H9 (cell line): ENCODE measurements at regions not wholly inside any gene's neighbourhood (a gene's known extent, or its start where the extent isn't known, plus 50 kb on each side); places are given as distances from the start of the nearest gene placed in this dataset.

ENCODE experiments used
- DNase-seq: peaks from one replicate; pipeline ENCODE4 v3.0.0-alpha.2; 2017
- H2AFZ ChIP-seq: one replicate; pipeline ENCODE4 v1.6.1; 2013; ENCODE audit warnings: mild to moderate bottlenecking, low read length, control low read depth, moderate library complexity
- H2AK5ac ChIP-seq: 2 replicates; pipeline ENCODE4 v1.6.1; 2013; ENCODE audit warnings: low read length, control low read depth, mixed read lengths; ENCODE audit not compliant: insufficient read length
- H2BK120ac ChIP-seq: one replicate; pipeline ENCODE4 v1.6.1; 2013; ENCODE audit warnings: low read depth, mild to moderate bottlenecking, low read length, control low read depth, inconsistent platforms; ENCODE audit not compliant: poor library complexity, severe bottlenecking
- H2BK12ac ChIP-seq: 2 replicates; pipeline ENCODE4 v1.6.1; 2013; ENCODE audit warnings: low read length, control low read depth, mixed read lengths, low read depth; ENCODE audit not compliant: insufficient read length
- H2BK15ac ChIP-seq: 2 replicates; pipeline ENCODE4 v1.6.1; 2013; ENCODE audit warnings: low read depth, low read length, control low read depth
- H2BK20ac ChIP-seq: one replicate; pipeline ENCODE4 v1.6.1; 2013; ENCODE audit warnings: low read depth, mild to moderate bottlenecking, low read length, control low read depth, inconsistent platforms; ENCODE audit not compliant: poor library complexity, severe bottlenecking
- H2BK5ac ChIP-seq: 2 replicates; pipeline ENCODE4 v1.6.1; 2013; ENCODE audit warnings: low read length, control low read depth, mixed read lengths; ENCODE audit not compliant: insufficient read length
- H3K14ac ChIP-seq: 2 replicates; pipeline ENCODE4 v1.6.1; 2013; ENCODE audit warnings: low read length, control low read depth; ENCODE audit not compliant: insufficient read depth
- H3K18ac ChIP-seq: 2 replicates; pipeline ENCODE4 v1.6.1; 2013; ENCODE audit warnings: low read depth, mild to moderate bottlenecking, mixed read lengths, low read length, control low read depth; ENCODE audit not compliant: insufficient read length
- H3K23ac ChIP-seq: 2 replicates; pipeline ENCODE4 v1.6.1; 2013; ENCODE audit warnings: low read length, control low read depth, mixed read lengths, low read depth; ENCODE audit not compliant: insufficient read length
- H3K23me2 ChIP-seq: 2 replicates; pipeline ENCODE4 v1.6.1; 2013; ENCODE audit warnings: low read depth, mild to moderate bottlenecking, mixed read lengths, low read length, control low read depth; ENCODE audit not compliant: insufficient read length, poor library complexity, severe bottlenecking
- H3K27ac ChIP-seq: 2 replicates; pipeline ENCODE4 v1.5.1; 2013; ENCODE audit warnings: low read length, control low read depth, mixed read lengths, low read depth; ENCODE audit not compliant: insufficient read length
- H3K27me3 ChIP-seq: 2 replicates; pipeline ENCODE4 v1.6.1; 2013; ENCODE audit warnings: low read length, control low read depth, inconsistent platforms; ENCODE audit not compliant: insufficient read depth
- H3K4ac ChIP-seq: 2 replicates; pipeline ENCODE4 v1.6.1; 2013; ENCODE audit warnings: low read depth, mild to moderate bottlenecking, control low read depth, inconsistent platforms, low read length, moderate library complexity
- H3K4me1 ChIP-seq: 2 replicates; pipeline ENCODE4 v1.6.1; 2013; ENCODE audit warnings: low read length, control low read depth, inconsistent platforms; ENCODE audit not compliant: insufficient read depth
- H3K4me2 ChIP-seq: 2 replicates; pipeline ENCODE4 v1.6.1; 2013; ENCODE audit warnings: low read length, control low read depth, mixed read lengths; ENCODE audit not compliant: insufficient read length, insufficient read depth
- H3K56ac ChIP-seq: 2 replicates; pipeline ENCODE4 v1.6.1; 2013; ENCODE audit warnings: low read depth, mild to moderate bottlenecking, mixed read lengths, low read length, control low read depth; ENCODE audit not compliant: insufficient read length
- H3K79me1 ChIP-seq: 2 replicates; pipeline ENCODE4 v1.6.1; 2013; ENCODE audit warnings: low read depth, mild to moderate bottlenecking, moderate library complexity, low read length, control low read depth, inconsistent platforms; ENCODE audit not compliant: insufficient read depth, poor library complexity, severe bottlenecking
- H3K79me2 ChIP-seq: 2 replicates; pipeline ENCODE4 v1.6.1; 2013; ENCODE audit warnings: low read length, control low read depth, inconsistent platforms; ENCODE audit not compliant: insufficient read depth
- H3K9ac ChIP-seq: 2 replicates; pipeline ENCODE4 v1.6.1; 2013; ENCODE audit warnings: low read length, control low read depth, mixed read lengths; ENCODE audit not compliant: insufficient read length; ENCODE audit errors: extremely low read depth
- H3K9me3 ChIP-seq: one replicate; pipeline ENCODE4 v1.6.1; 2013; ENCODE audit warnings: low read depth, low read length, inconsistent platforms; ENCODE audit not compliant: control insufficient read depth
- H3T11ph ChIP-seq: one replicate; pipeline ENCODE4 v1.6.1; 2013; ENCODE audit warnings: mild to moderate bottlenecking, low read length, control low read depth, inconsistent platforms
- H4K20me1 ChIP-seq: one replicate; pipeline ENCODE4 v1.6.1; 2013; ENCODE audit not compliant: control insufficient read depth, insufficient read length, insufficient read depth
- H4K5ac ChIP-seq: 2 replicates; pipeline ENCODE4 v1.6.1; 2013; ENCODE audit warnings: low read depth, mild to moderate bottlenecking, mixed read lengths, low read length, control low read depth; ENCODE audit not compliant: insufficient read length
- H4K8ac ChIP-seq: replicated peaks from 2 replicates; pipeline ENCODE4 v1.6.1; 2013; ENCODE audit warnings: low read length, control low read depth, mixed read lengths, low read depth; ENCODE audit not compliant: insufficient read length
- H4K91ac ChIP-seq: 2 replicates; pipeline ENCODE4 v1.6.1; 2013; ENCODE audit warnings: low read depth, mild to moderate bottlenecking, moderate library complexity, mixed read lengths, low read length, control low read depth; ENCODE audit not compliant: insufficient read length
- H3K27ac Mint-ChIP-seq, 3 experiments: 2 replicates in 2 of 3; 3 replicates in 1 of 3; pipeline ENCODE4 v1.8.0; 2020 to 2021; ENCODE audit warnings: mixed read lengths in 3 of 3, mild to moderate bottlenecking in 1 of 3, moderate library complexity in 1 of 3
- H3K27me3 Mint-ChIP-seq: 2 replicates; pipeline ENCODE4 v1.8.0; 2021; ENCODE audit warnings: low read depth, mild to moderate bottlenecking, moderate library complexity, mixed read lengths
- H3K36me3 Mint-ChIP-seq, 3 experiments: 2 replicates in 2 of 3; 3 replicates in 1 of 3; pipeline ENCODE4 v1.8.0; 2020 to 2021; ENCODE audit warnings: low read depth in 3 of 3, mixed read lengths in 3 of 3; ENCODE audit not compliant: insufficient read depth in 1 of 3
- H3K4me1 Mint-ChIP-seq, 2 experiments: 2 replicates each; pipeline ENCODE4 v1.8.0; 2020; ENCODE audit warnings: mixed read lengths in 2 of 2
- H3K4me3 Mint-ChIP-seq, 2 experiments: 2 replicates in 1 of 2; 3 replicates in 1 of 2; pipeline ENCODE4 v1.8.0; 2020 to 2021; ENCODE audit warnings: mild to moderate bottlenecking in 2 of 2, mixed read lengths in 2 of 2, moderate library complexity in 1 of 2
- H3K9me3 Mint-ChIP-seq, 2 experiments: 2 replicates in 1 of 2; 3 replicates in 1 of 2; pipeline ENCODE4 v1.8.0; 2020; ENCODE audit warnings: mild to moderate bottlenecking in 2 of 2, mixed read lengths in 2 of 2, moderate library complexity in 1 of 2
- WGBS: extraction: QIAGEN DNeasy Blood & Tissue Kit; methylation state at CpG from one replicate; pipeline ENCODE4 v1.1.7; 2013; ENCODE audit warnings: missing lambda C conversion rate, low lambda C conversion rate, mixed read lengths; ENCODE audit not compliant: insufficient read length; ENCODE audit errors: extremely low coverage; 5-methylcytosine and 5-hydroxymethylcytosine counted together
- TF ChIP-seq, protein P1 (sequence below): fragments of 200-600 bp; sonication (generic); conservative IDR thresholded peaks from 3 replicates; pipeline ENCODE4 v1.8.0; 2021; ENCODE audit warnings: antibody characterized with exemption, mild to moderate bottlenecking

DNA sequence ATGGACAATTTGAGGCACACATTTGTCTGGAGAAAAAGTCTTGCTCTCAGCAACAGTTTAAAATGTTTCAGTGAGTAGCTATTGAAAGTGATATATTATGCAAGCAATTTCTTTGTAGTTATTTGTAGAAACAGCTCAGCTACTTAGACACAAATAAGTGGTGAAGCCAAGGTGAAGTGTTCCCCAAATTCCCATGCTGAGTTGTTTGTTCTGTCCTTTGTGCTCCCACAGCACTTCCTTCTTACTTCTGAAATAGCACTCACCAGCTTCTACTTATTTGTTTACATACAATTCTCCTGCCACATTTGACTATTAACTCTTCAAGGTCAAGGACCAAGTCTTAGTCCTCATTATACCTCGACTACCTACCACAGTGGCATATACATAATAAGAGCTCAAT lies 638.6 kb upstream of the LRRC4C start:
- Histone ChIP-seq H4K5ac (no peak overlapping the region), H2BK5ac (no peak overlapping the region), H3K9me3 (no peaks in the 10 kb centered on the region), H3K27ac (no peak overlapping the region), H2AFZ (no peak overlapping the region), H2AK5ac (no peak overlapping the region), H3K4ac (no peak overlapping the region), H2BK15ac (no peak overlapping the region), H2BK120ac (no peak overlapping the region), H3K4me2 (no peak overlapping the region), H3K23ac (no peak overlapping the region), H3K14ac (no peak overlapping the region), H3K27me3 (no peaks in the 10 kb centered on the region), H3K9ac (no peak overlapping the region), H4K8ac (no peak overlapping the region), H3K23me2 (no peaks in the 10 kb centered on the region), H4K20me1 (no peaks in the 10 kb centered on the region), H3T11ph (no peak overlapping the region), H2BK20ac (no peak overlapping the region), H3K79me2 (no peaks in the 10 kb centered on the region), H3K79me1 (no peaks in the 10 kb centered on the region), H3K18ac (no peak overlapping the region), H3K56ac (no peak overlapping the region), H2BK12ac (no peak overlapping the region), H4K91ac (no peak overlapping the region), H3K4me1 (peaks cover 5% of the 10 kb centered on the region; the same call in 1 of the 2 replicates)
- WGBS: no CpG with 5 or more reads among the region's 1 CpG
- Mint-ChIP-seq H3K36me3 (peaks cover 14 to 25% (median 17%) of the 10 kb centered on the region in 3 experiments), H3K9me3 (peaks cover 21 to 24% of the 10 kb centered on the region in 2 experiments), H3K27ac (no peak overlapping the region; a peak in 1 of 7 replicates), H3K27me3 (no peaks in the 10 kb centered on the region; the same call in 1 of the 2 replicates), H3K4me1 (peaks cover 6 to 9% of the 10 kb centered on the region in 2 experiments), H3K4me3 (no peak overlapping the region)
- DNase-seq: no peak
- TF ChIP-seq, protein P1, sequence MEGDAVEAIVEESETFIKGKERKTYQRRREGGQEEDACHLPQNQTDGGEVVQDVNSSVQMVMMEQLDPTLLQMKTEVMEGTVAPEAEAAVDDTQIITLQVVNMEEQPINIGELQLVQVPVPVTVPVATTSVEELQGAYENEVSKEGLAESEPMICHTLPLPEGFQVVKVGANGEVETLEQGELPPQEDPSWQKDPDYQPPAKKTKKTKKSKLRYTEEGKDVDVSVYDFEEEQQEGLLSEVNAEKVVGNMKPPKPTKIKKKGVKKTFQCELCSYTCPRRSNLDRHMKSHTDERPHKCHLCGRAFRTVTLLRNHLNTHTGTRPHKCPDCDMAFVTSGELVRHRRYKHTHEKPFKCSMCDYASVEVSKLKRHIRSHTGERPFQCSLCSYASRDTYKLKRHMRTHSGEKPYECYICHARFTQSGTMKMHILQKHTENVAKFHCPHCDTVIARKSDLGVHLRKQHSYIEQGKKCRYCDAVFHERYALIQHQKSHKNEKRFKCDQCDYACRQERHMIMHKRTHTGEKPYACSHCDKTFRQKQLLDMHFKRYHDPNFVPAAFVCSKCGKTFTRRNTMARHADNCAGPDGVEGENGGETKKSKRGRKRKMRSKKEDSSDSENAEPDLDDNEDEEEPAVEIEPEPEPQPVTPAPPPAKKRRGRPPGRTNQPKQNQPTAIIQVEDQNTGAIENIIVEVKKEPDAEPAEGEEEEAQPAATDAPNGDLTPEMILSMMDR: no peak
